Glutamatergic neuron (in vitro differentiated cells): ENCODE measurements at regions not wholly inside any gene's neighbourhood (a gene's known extent, or its start where the extent isn't known, plus 50 kb on each side); places are given as distances from the start of the nearest gene placed in this dataset.

ENCODE experiments used
- DNase-seq: peaks from one replicate; pipeline ENCODE4 v3.0.0; 2022
- H3K27ac Mint-ChIP-seq: one replicate; pipeline ENCODE4 v1.8.0; 2020; ENCODE audit warnings: mild to moderate bottlenecking, mixed read lengths, inconsistent platforms; ENCODE audit not compliant: unreplicated experiment
- H3K27me3 Mint-ChIP-seq: one replicate; pipeline ENCODE4 v1.8.0; 2020; ENCODE audit warnings: mild to moderate bottlenecking, moderate library complexity, mixed read lengths, inconsistent platforms; ENCODE audit not compliant: unreplicated experiment
- H3K36me3 Mint-ChIP-seq: one replicate; pipeline ENCODE4 v1.8.0; 2020; ENCODE audit warnings: mild to moderate bottlenecking, mixed read lengths, inconsistent platforms; ENCODE audit not compliant: unreplicated experiment
- H3K4me1 Mint-ChIP-seq: one replicate; pipeline ENCODE4 v1.8.0; 2020; ENCODE audit warnings: mild to moderate bottlenecking, low read depth, mixed read lengths, inconsistent platforms; ENCODE audit not compliant: unreplicated experiment
- H3K4me3 Mint-ChIP-seq: one replicate; pipeline ENCODE4 v1.8.0; 2020; ENCODE audit warnings: mild to moderate bottlenecking, mixed read lengths, inconsistent platforms; ENCODE audit not compliant: unreplicated experiment
- H3K9me3 Mint-ChIP-seq: one replicate; pipeline ENCODE4 v1.8.0; 2020; ENCODE audit warnings: mild to moderate bottlenecking, moderate library complexity, mixed read lengths, inconsistent platforms; ENCODE audit not compliant: unreplicated experiment
- CTCF ChIP-seq: fragments of 200-600 bp; sonication (generic); IDR thresholded peaks from one replicate; pipeline ENCODE4 v1.5.0; 2021; ENCODE audit not compliant: partially characterized antibody, unreplicated experiment

GRCh38 chrX:6311540-6311939 is 82.9 kb upstream of the NLGN4X start:
- peaks cover 3% of the 10 kb centered on the region for H3K4me1 Mint-ChIP-seq
- TF ChIP-seq CTCF, result no peak
- no peaks in the 10 kb centered on the region for H3K9me3 Mint-ChIP-seq
- H3K27ac Mint-ChIP-seq, result no peak overlapping the region
- H3K4me3 Mint-ChIP-seq, result no peak overlapping the region
- no peaks in the 10 kb centered on the region for H3K27me3 Mint-ChIP-seq
- no peaks in the 10 kb centered on the region for H3K36me3 Mint-ChIP-seq
- DNase-seq, result no peak

GRCh38 chrX:6307156-6307555 is 78.5 kb upstream of the NLGN4X start:
- Mint-ChIP-seq H3K27me3 (no peaks in the 10 kb centered on the region), H3K4me1 (peaks cover 3% of the 10 kb centered on the region), H3K9me3 (peaks cover 1% of the 10 kb centered on the region), H3K4me3 (no peak overlapping the region), H3K36me3 (no peaks in the 10 kb centered on the region), H3K27ac (no peak overlapping the region)
- TF ChIP-seq CTCF, result no peak
- DNase-seq, result no peak

- Mint-ChIP-seq H3K4me3 (no peak overlapping the region), H3K36me3 (no peaks in the 10 kb centered on the region), H3K9me3 (peaks cover 1% of the 10 kb centered on the region), H3K27ac (no peak overlapping the region), H3K27me3 (no peaks in the 10 kb centered on the region), H3K4me1 (no peaks in the 10 kb centered on the region)
- no peak for DNase-seq
- TF ChIP-seq CTCF, result no peak
Measured at GRCh38 chrX:6299724-6300123, 71.1 kb upstream of the NLGN4X start.

- TF ChIP-seq CTCF, result no peak
- Mint-ChIP-seq H3K4me3 (no peak overlapping the region), H3K27ac (no peak overlapping the region), H3K36me3 (no peaks in the 10 kb centered on the region), H3K4me1 (no peaks in the 10 kb centered on the region), H3K27me3 (no peaks in the 10 kb centered on the region), H3K9me3 (no peaks in the 10 kb centered on the region)
- DNase-seq, result no peak
Measured at GRCh38 chrX:6293716-6294115, 65.0 kb upstream of the NLGN4X start.

- Mint-ChIP-seq H3K27ac (no peak overlapping the region), H3K9me3 (no peaks in the 10 kb centered on the region), H3K4me1 (no peaks in the 10 kb centered on the region), H3K4me3 (no peak overlapping the region), H3K27me3 (no peaks in the 10 kb centered on the region), H3K36me3 (no peaks in the 10 kb centered on the region)
- DNase-seq, result no peak
- no peak for TF ChIP-seq CTCF
Measured at GRCh38 chrX:6292599-6292998, 63.9 kb upstream of the NLGN4X start.
